ENCODE measurements at regions not wholly inside any gene's neighbourhood (a gene's known extent, or its start where the extent isn't known, plus 50 kb on each side); places are given as distances from the start of the nearest gene placed in this dataset.
"Not testable (repeated sequence)": the region's sequence is repeated elsewhere in the genome, so short reads cannot be mapped to it uniquely, and the experiment has no call there.

DNA sequence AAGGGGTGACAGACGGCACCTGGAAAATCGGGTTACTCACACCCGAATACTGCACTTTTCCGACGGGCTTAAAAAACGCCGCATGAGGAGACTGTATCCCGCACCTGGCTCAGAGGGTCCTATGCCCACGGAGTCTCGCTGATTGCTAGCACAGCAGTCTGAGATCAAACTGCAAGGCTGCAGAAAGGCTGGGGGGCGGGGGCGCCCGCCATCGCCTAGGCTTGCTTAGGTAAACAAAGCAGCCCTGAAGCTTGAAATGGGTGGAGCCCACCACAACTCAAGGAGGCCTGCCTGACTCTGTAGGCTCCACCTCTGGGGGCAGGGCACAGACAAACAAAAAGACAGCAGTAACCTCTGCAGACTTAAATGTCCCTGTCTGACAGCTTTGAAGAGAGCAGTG lies 144.4 kb downstream of the TYW3 start:
- H3K27me3 ChIP-seq (ENCODE audit: control insufficient read depth, insufficient read depth, low read length); H3K4me1 Mint-ChIP-seq; DNase-seq; H3K36me3 ChIP-seq (ENCODE audit: control insufficient read depth, insufficient read depth, low read length); H3K27me3 Mint-ChIP-seq; H3K36me3 Mint-ChIP-seq; H3K27ac Mint-ChIP-seq; ATAC-seq (ENCODE audit: low read depth in 2 of 2); H3K4me3 Mint-ChIP-seq; H3K4me1 ChIP-seq (ENCODE audit: control insufficient read depth, insufficient read depth, low read length, poor library complexity, severe bottlenecking); H3K4me3 ChIP-seq (ENCODE audit: low read depth, low read length); H3K27ac ChIP-seq (ENCODE audit: insufficient read depth, low read length, poor library complexity, severe bottlenecking); H3K9me3 ChIP-seq (ENCODE audit: control insufficient read depth in 2 of 2, low read length in 2 of 2): not testable (repeated sequence)
- H3K9me3 Mint-ChIP-seq: peaks cover 0 to 11% (median 5%) of the 10 kb centered on the region in 7 donors

- no peaks in the 10 kb centered on the region for H3K27me3 Mint-ChIP-seq
- no peak overlapping the region for H3K4me3 Mint-ChIP-seq
- H3K9me3 ChIP-seq (ENCODE audit: control insufficient read depth in 2 of 2, low read length in 2 of 2): no peaks in the 10 kb centered on the region
- H3K4me1 Mint-ChIP-seq: no peaks in the 10 kb centered on the region
- no peak overlapping the region for H3K27ac Mint-ChIP-seq
- ATAC-seq (ENCODE audit: low read depth in 2 of 2) (no peak), DNase-seq (no peak)
- H3K27me3 ChIP-seq (ENCODE audit: control insufficient read depth, insufficient read depth, low read length): no peaks in the 10 kb centered on the region
- H3K27ac ChIP-seq (ENCODE audit: insufficient read depth, low read length, poor library complexity, severe bottlenecking): no peak overlapping the region
- peaks cover 0 to 11% (median 6%) of the 10 kb centered on the region in 7 donors for H3K9me3 Mint-ChIP-seq
- H3K4me1 ChIP-seq (ENCODE audit: control insufficient read depth, insufficient read depth, low read length, poor library complexity, severe bottlenecking): no peaks in the 10 kb centered on the region
- H3K36me3 ChIP-seq (ENCODE audit: control insufficient read depth, insufficient read depth, low read length): no peaks in the 10 kb centered on the region
- H3K36me3 Mint-ChIP-seq: peaks cover 4% of the 10 kb centered on the region
- no peak overlapping the region for H3K4me3 ChIP-seq (ENCODE audit: low read depth, low read length)
Measured at GRCh38 chr1:74895411-74895810, 162.5 kb downstream of the TYW3 start.

DNA sequence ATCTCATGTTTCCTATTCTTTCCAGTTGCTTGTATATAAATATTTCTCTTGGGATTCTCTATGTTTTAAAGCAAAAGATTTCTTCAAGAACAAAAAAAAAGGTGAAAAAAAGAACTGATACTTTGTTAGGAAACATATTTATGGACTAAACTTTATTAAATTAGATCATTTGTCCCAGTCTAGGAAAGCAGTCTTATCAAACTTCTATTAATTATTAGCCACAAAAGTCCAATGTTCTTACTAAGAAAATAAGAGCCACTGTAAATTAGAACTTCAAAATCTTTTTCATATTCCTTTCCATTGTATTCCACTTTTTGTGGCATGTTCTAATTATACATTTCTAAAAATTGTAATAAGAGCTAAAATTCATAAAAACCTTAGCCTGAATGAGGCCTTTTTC lies 175.2 kb downstream of the TYW3 start:
- no peak for ATAC-seq (ENCODE audit: low read depth in 2 of 2)
- H3K27me3 Mint-ChIP-seq: no peaks in the 10 kb centered on the region

GRCh38 chr1:74908797-74909196 lies 175.8 kb downstream of the TYW3 start:
- no peak overlapping the region for H3K4me3 Mint-ChIP-seq
- ATAC-seq (ENCODE audit: low read depth in 2 of 2) (no peak), DNase-seq (no peak)
- Histone ChIP-seq H3K4me3 (ENCODE audit: low read depth, low read length) (no peak overlapping the region), H3K27me3 (ENCODE audit: control insufficient read depth, insufficient read depth, low read length) (no peaks in the 10 kb centered on the region), H3K27ac (ENCODE audit: insufficient read depth, low read length, poor library complexity, severe bottlenecking) (no peak overlapping the region), H3K9me3 (ENCODE audit: control insufficient read depth in 2 of 2, low read length in 2 of 2) (no peaks in the 10 kb centered on the region), H3K4me1 (ENCODE audit: control insufficient read depth, insufficient read depth, low read length, poor library complexity, severe bottlenecking) (no peaks in the 10 kb centered on the region), H3K36me3 (ENCODE audit: control insufficient read depth, insufficient read depth, low read length) (no peaks in the 10 kb centered on the region)
- H3K9me3 Mint-ChIP-seq: peaks cover 0 to 9% (median 3%) of the 10 kb centered on the region in 7 donors
- H3K27me3 Mint-ChIP-seq: no peaks in the 10 kb centered on the region
- no peak overlapping the region for H3K27ac Mint-ChIP-seq
- no peaks in the 10 kb centered on the region for H3K36me3 Mint-ChIP-seq
- H3K4me1 Mint-ChIP-seq: no peaks in the 10 kb centered on the region

More for the DNA sequence above, 175.2 kb downstream of the TYW3 start:
- Histone ChIP-seq H3K27me3 (ENCODE audit: control insufficient read depth, insufficient read depth, low read length) (no peaks in the 10 kb centered on the region), H3K36me3 (ENCODE audit: control insufficient read depth, insufficient read depth, low read length) (no peaks in the 10 kb centered on the region), H3K9me3 (ENCODE audit: control insufficient read depth in 2 of 2, low read length in 2 of 2) (no peaks in the 10 kb centered on the region), H3K4me1 (ENCODE audit: control insufficient read depth, insufficient read depth, low read length, poor library complexity, severe bottlenecking) (no peaks in the 10 kb centered on the region), H3K4me3 (ENCODE audit: low read depth, low read length) (no peak overlapping the region), H3K27ac (ENCODE audit: insufficient read depth, low read length, poor library complexity, severe bottlenecking) (no peak overlapping the region)
- Mint-ChIP-seq H3K4me1 (no peaks in the 10 kb centered on the region), H3K9me3 (peaks cover 0 to 9% (median 3%) of the 10 kb centered on the region in 7 donors), H3K36me3 (no peaks in the 10 kb centered on the region), H3K27ac (no peak overlapping the region), H3K4me3 (no peak overlapping the region)
- DNase-seq: no peak

DNA sequence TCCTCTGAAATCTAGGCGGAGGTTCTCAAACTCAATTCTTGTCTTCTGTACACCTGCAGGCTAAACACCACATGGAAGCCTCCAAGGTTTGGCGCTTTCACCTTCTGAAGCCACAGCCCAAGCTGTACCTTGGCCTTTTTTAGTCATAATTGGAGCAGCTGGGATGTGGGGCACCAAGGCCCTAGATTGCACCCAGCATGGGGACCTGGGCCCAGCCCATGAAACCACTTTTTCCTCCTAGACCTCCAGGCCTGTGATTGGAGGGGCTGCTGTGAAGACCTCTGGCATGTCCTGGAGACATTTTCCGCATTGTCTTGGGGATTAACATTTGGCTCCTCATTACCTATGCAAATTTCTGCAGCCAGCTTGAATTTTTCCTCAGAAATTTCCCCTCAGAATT lies 181.0 kb downstream of the TYW3 start:
- Mint-ChIP-seq H3K27me3 (no peaks in the 10 kb centered on the region), H3K4me1 (no peaks in the 10 kb centered on the region), H3K27ac (no peak overlapping the region), H3K9me3 (peaks cover 5 to 25% (median 9%) of the 10 kb centered on the region in 7 donors), H3K36me3 (no peaks in the 10 kb centered on the region), H3K4me3 (no peak overlapping the region)
- ATAC-seq (ENCODE audit: low read depth in 2 of 2) (no peak), DNase-seq (no peak)
- no peaks in the 10 kb centered on the region for H3K4me1 ChIP-seq (ENCODE audit: control insufficient read depth, insufficient read depth, low read length, poor library complexity, severe bottlenecking)
- no peaks in the 10 kb centered on the region for H3K9me3 ChIP-seq (ENCODE audit: control insufficient read depth in 2 of 2, low read length in 2 of 2)
- H3K36me3 ChIP-seq (ENCODE audit: control insufficient read depth, insufficient read depth, low read length): no peaks in the 10 kb centered on the region
- no peaks in the 10 kb centered on the region for H3K27me3 ChIP-seq (ENCODE audit: control insufficient read depth, insufficient read depth, low read length)
- no peak overlapping the region for H3K4me3 ChIP-seq (ENCODE audit: low read depth, low read length)
- H3K27ac ChIP-seq (ENCODE audit: insufficient read depth, low read length, poor library complexity, severe bottlenecking): no peak overlapping the region

GRCh38 chr1:74933500-74933899 lies 200.5 kb downstream of the TYW3 start:
- Histone ChIP-seq H3K36me3 (ENCODE audit: control insufficient read depth, insufficient read depth, low read length) (no peaks in the 10 kb centered on the region), H3K4me1 (ENCODE audit: control insufficient read depth, insufficient read depth, low read length, poor library complexity, severe bottlenecking) (no peaks in the 10 kb centered on the region), H3K27me3 (ENCODE audit: control insufficient read depth, insufficient read depth, low read length) (no peaks in the 10 kb centered on the region), H3K4me3 (ENCODE audit: low read depth, low read length) (no peak overlapping the region), H3K9me3 (ENCODE audit: control insufficient read depth in 2 of 2, low read length in 2 of 2) (no peaks in the 10 kb centered on the region), H3K27ac (ENCODE audit: insufficient read depth, low read length, poor library complexity, severe bottlenecking) (no peak overlapping the region)
- Mint-ChIP-seq H3K27ac (no peak overlapping the region), H3K4me1 (no peaks in the 10 kb centered on the region), H3K4me3 (no peak overlapping the region), H3K27me3 (no peaks in the 10 kb centered on the region), H3K36me3 (no peaks in the 10 kb centered on the region), H3K9me3 (peaks cover 2 to 22% (median 6%) of the 10 kb centered on the region in 7 donors)
- ATAC-seq (ENCODE audit: low read depth in 2 of 2) (no peak), DNase-seq (no peak)

GRCh38 chr1:74935446-74935845 lies 198.7 kb upstream of the LHX8 start:
- ATAC-seq (ENCODE audit: low read depth in 2 of 2) (no peak), DNase-seq (no peak)
- H3K27me3 Mint-ChIP-seq: no peaks in the 10 kb centered on the region
- H3K4me1 Mint-ChIP-seq: no peaks in the 10 kb centered on the region
- Histone ChIP-seq H3K9me3 (ENCODE audit: control insufficient read depth in 2 of 2, low read length in 2 of 2) (no peaks in the 10 kb centered on the region), H3K36me3 (ENCODE audit: control insufficient read depth, insufficient read depth, low read length) (no peaks in the 10 kb centered on the region), H3K27ac (ENCODE audit: insufficient read depth, low read length, poor library complexity, severe bottlenecking) (no peak overlapping the region), H3K4me1 (ENCODE audit: control insufficient read depth, insufficient read depth, low read length, poor library complexity, severe bottlenecking) (no peaks in the 10 kb centered on the region), H3K4me3 (ENCODE audit: low read depth, low read length) (no peak overlapping the region), H3K27me3 (ENCODE audit: control insufficient read depth, insufficient read depth, low read length) (no peaks in the 10 kb centered on the region)
- H3K36me3 Mint-ChIP-seq: no peaks in the 10 kb centered on the region
- peaks cover 0 to 14% (median 3%) of the 10 kb centered on the region in 7 donors for H3K9me3 Mint-ChIP-seq
- H3K4me3 Mint-ChIP-seq: no peak overlapping the region
- H3K27ac Mint-ChIP-seq: no peak overlapping the region

DNA sequence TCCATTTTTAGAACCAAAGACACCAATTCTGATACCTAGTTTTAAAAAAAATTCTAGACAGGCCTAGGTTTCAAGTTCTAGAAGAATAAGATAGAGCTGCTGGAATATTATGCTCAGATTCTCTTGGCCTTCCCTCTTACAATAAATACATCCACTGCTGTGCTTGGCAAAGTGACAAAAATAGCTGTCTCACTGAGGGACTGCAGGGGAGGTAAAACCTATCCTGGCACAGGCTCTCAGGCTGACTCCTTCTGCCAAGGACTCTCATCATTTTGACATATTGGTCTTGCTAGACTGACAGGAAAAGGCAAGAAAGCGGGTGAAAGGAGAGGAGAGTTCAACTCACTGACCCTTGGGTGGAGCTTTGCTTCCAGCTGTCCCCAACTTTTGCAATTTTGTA lies 197.0 kb upstream of the LHX8 start:
- Mint-ChIP-seq H3K4me1 (no peaks in the 10 kb centered on the region), H3K4me3 (no peak overlapping the region), H3K36me3 (no peaks in the 10 kb centered on the region), H3K9me3 (peaks cover 0 to 14% (median 5%) of the 10 kb centered on the region in 7 donors), H3K27me3 (no peaks in the 10 kb centered on the region), H3K27ac (peak overlapping the region in 1 of 3 donors; percentile 33)
- no peaks in the 10 kb centered on the region for H3K9me3 ChIP-seq (ENCODE audit: control insufficient read depth in 2 of 2, low read length in 2 of 2)
- no peak overlapping the region for H3K4me3 ChIP-seq (ENCODE audit: low read depth, low read length)
- no peaks in the 10 kb centered on the region for H3K36me3 ChIP-seq (ENCODE audit: control insufficient read depth, insufficient read depth, low read length)
- H3K4me1 ChIP-seq (ENCODE audit: control insufficient read depth, insufficient read depth, low read length, poor library complexity, severe bottlenecking): no peaks in the 10 kb centered on the region
- ATAC-seq (ENCODE audit: low read depth in 2 of 2) (no peak), DNase-seq (no peak)
- H3K27me3 ChIP-seq (ENCODE audit: control insufficient read depth, insufficient read depth, low read length): no peaks in the 10 kb centered on the region
- no peak overlapping the region for H3K27ac ChIP-seq (ENCODE audit: insufficient read depth, low read length, poor library complexity, severe bottlenecking)

All from CD4-positive, CD25-positive, alpha-beta regulatory T cell (primary cell).